ENCODE measurements at regions not wholly inside any gene's neighbourhood (a gene's known extent, or its start where the extent isn't known, plus 50 kb on each side); places are given as distances from the start of the nearest gene placed in this dataset.

DNA sequence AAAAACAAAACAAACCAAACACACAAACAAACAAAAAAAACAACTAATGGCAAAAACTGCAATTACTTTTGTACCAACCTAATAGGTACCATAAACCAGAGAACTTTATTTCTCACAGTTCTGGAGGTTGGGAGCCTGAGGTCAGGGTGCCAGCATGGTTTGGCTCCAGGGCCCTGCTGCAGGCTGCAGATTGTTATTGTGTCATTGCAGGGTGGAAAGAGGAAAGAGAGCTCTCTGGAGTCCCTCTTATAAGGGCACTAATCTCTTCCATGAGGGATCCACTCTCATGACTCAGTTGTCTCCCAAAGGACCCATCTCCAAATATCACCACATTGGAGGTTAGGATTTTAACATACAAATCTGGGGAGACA is 64.9 kb upstream of the CPEB4 start:
- in situ Hi-C loops (cut with MboI; ENCODE audit: low sequenced_read_pairs), result no loop called here
- ChIA-PET CTCF (no interaction called here), POLR2A (ENCODE audit: unreplicated experiment) (no interaction called here)
- Histone ChIP-seq H3K4ac (ENCODE audit: low read depth, low read length) (no peak overlapping the region), H2AK9ac (replicated peaks; ENCODE audit: low read depth, low read length, poor library complexity) (no peak overlapping the region), H3K9ac (ENCODE audit: low read depth, low read length) (no peak overlapping the region), H3K4me1 (ENCODE audit: control insufficient read depth, insufficient read depth, low read length) (peaks cover 11% of the 10 kb centered on the region), H3K9me1 (ENCODE audit: insufficient read depth, low read length) (peaks cover 6% of the 10 kb centered on the region; the same call in 1 of the 2 replicates), H3K18ac (ENCODE audit: low read depth, low read length) (no peak overlapping the region), H2BK5ac (ENCODE audit: low read depth, low read length, poor library complexity, severe bottlenecking) (no peak overlapping the region), H3K27me3 (ENCODE audit: control insufficient read depth, insufficient read depth, low read length) (no peaks in the 10 kb centered on the region), H3K4me2 (ENCODE audit: low read depth, low read length) (no peak overlapping the region), H2BK20ac (ENCODE audit: low read depth, low read length) (0 out of 2 replicates have a peak overlapping the region, but pooled peaks have one; percentile 38), H3K14ac (replicated peaks; ENCODE audit: low read depth, low read length) (no peak overlapping the region), H3K9me3 (ENCODE audit: control insufficient read depth, insufficient read depth, low read length) (peaks cover 5% of the 10 kb centered on the region), H4K5ac (ENCODE audit: low read depth, low read length) (no peak overlapping the region), H4K20me1 (ENCODE audit: insufficient read depth, low read length) (no peaks in the 10 kb centered on the region), H2AK5ac (ENCODE audit: low read depth, low read length) (no peak overlapping the region), H3K79me1 (ENCODE audit: low read depth in 1 of 2, low read length in 2 of 2) (no peaks in the 10 kb centered on the region), H2AFZ (replicated peaks; ENCODE audit: low read length, poor library complexity) (no peak overlapping the region), H2BK15ac (ENCODE audit: low read depth, low read length) (peak overlapping the region; percentile 24; the same call in 2 of the 3 replicates), H3K27ac (ENCODE audit: insufficient read depth, low read length) (no peak overlapping the region), H3K23ac (ENCODE audit: low read depth, low read length) (no peak overlapping the region), H3K36me3 (ENCODE audit: control insufficient read depth, insufficient read depth, low read length) (no peaks in the 10 kb centered on the region), H2BK120ac (ENCODE audit: low read depth, low read length) (no peak overlapping the region), H3K4me3 (ENCODE audit: insufficient read depth, low read depth, low read length) (no peak overlapping the region), H3K56ac (ENCODE audit: extremely low read depth, insufficient read depth, low read length) (no peak overlapping the region), H4K91ac (ENCODE audit: insufficient read depth, low read depth, low read length) (no peak overlapping the region), H4K8ac (ENCODE audit: low read depth in 2 of 2, low read length in 2 of 2) (0 out of 4 replicates have a peak overlapping the region, but pooled peaks of 1 of the 2 experiments have one; percentile 15)
- TF ChIP-seq MAFK (IDR thresholded peaks at IDR 0.05; ENCODE audit: low read depth, low read length) (no peak), RAD21 (IDR thresholded peaks at IDR 0.05; ENCODE audit: low read length) (no peak), SMC3 (IDR thresholded peaks at IDR 0.05; ENCODE audit: low read depth, low read length) (no peak), CHD1 (IDR thresholded peaks at IDR 0.05; ENCODE audit: low read depth, low read length) (no peak), RCOR1 (IDR thresholded peaks at IDR 0.05; ENCODE audit: insufficient replicate concordance, low read length) (no peak), MXI1 (IDR thresholded peaks at IDR 0.05; ENCODE audit: borderline replicate concordance, low read depth, low read length) (no peak), FOS (IDR thresholded peaks at IDR 0.05; ENCODE audit: low read depth, low read length) (no peak), MAZ (IDR thresholded peaks at IDR 0.05; ENCODE audit: borderline replicate concordance, low read depth, low read length) (no peak), CEBPB (IDR thresholded peaks at IDR 0.05; ENCODE audit: low read depth, low read length) (no peak), NFE2L2 (IDR thresholded peaks at IDR 0.05; ENCODE audit: low read depth, low read length) (no peak), BHLHE40 (IDR thresholded peaks at IDR 0.05; ENCODE audit: low read depth, low read length) (no peak), RFX5 (IDR thresholded peaks at IDR 0.05; ENCODE audit: low read depth, low read length) (no peak), POLR2A (IDR thresholded peaks at IDR 0.05; ENCODE audit: low read depth, low read length) (no peak)
- TF ChIP-seq, protein P1, sequence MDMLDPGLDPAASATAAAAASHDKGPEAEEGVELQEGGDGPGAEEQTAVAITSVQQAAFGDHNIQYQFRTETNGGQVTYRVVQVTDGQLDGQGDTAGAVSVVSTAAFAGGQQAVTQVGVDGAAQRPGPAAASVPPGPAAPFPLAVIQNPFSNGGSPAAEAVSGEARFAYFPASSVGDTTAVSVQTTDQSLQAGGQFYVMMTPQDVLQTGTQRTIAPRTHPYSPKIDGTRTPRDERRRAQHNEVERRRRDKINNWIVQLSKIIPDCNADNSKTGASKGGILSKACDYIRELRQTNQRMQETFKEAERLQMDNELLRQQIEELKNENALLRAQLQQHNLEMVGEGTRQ (IDR thresholded peaks at IDR 0.05; ENCODE audit: low read depth, low read length), result no peak
- TF ChIP-seq, protein P2, sequence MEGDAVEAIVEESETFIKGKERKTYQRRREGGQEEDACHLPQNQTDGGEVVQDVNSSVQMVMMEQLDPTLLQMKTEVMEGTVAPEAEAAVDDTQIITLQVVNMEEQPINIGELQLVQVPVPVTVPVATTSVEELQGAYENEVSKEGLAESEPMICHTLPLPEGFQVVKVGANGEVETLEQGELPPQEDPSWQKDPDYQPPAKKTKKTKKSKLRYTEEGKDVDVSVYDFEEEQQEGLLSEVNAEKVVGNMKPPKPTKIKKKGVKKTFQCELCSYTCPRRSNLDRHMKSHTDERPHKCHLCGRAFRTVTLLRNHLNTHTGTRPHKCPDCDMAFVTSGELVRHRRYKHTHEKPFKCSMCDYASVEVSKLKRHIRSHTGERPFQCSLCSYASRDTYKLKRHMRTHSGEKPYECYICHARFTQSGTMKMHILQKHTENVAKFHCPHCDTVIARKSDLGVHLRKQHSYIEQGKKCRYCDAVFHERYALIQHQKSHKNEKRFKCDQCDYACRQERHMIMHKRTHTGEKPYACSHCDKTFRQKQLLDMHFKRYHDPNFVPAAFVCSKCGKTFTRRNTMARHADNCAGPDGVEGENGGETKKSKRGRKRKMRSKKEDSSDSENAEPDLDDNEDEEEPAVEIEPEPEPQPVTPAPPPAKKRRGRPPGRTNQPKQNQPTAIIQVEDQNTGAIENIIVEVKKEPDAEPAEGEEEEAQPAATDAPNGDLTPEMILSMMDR (conservative IDR thresholded peaks at IDR 0.05; ENCODE audit: low read depth, low read length), result no peak
- TF ChIP-seq, protein P3, sequence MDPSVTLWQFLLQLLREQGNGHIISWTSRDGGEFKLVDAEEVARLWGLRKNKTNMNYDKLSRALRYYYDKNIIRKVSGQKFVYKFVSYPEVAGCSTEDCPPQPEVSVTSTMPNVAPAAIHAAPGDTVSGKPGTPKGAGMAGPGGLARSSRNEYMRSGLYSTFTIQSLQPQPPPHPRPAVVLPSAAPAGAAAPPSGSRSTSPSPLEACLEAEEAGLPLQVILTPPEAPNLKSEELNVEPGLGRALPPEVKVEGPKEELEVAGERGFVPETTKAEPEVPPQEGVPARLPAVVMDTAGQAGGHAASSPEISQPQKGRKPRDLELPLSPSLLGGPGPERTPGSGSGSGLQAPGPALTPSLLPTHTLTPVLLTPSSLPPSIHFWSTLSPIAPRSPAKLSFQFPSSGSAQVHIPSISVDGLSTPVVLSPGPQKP (IDR thresholded peaks at IDR 0.05; ENCODE audit: borderline replicate concordance, low read depth, low read length), result no peak
- intact Hi-C loops (cut with micrococcal nuclease), result loop anchor here (5.0 kb wide), 1 partner anchor 206 kb away; the partner anchor contains the start of gene BOD1
- no TSS peak for BruUV-seq (replicated peaks)
- DNase-seq, result no peak
- dilution Hi-C loops (cut with HindIII; ENCODE audit: low sequenced_read_pairs, unreplicated experiment), result no loop called here
- no peak for ATAC-seq (ENCODE audit: low read depth)
